Medulla oblongata (tissue), 1 donor: ENCODE measurements at regions not wholly inside any gene's neighbourhood (a gene's known extent, or its start where the extent isn't known, plus 50 kb on each side); places are given as distances from the start of the nearest gene placed in this dataset.
A peak's percentile ranks its signal among the peaks of the same experiment; 100 is the strongest.

Experiments
- DNase-seq: peaks from one replicate; pipeline ENCODE4 v3.0.0-alpha.2; 2015; ENCODE audit errors: extremely low spot score

- no peak for DNase-seq
Measured at GRCh38 chr14:54127526-54127925, 170.9 kb upstream of the BMP4 start.

DNA sequence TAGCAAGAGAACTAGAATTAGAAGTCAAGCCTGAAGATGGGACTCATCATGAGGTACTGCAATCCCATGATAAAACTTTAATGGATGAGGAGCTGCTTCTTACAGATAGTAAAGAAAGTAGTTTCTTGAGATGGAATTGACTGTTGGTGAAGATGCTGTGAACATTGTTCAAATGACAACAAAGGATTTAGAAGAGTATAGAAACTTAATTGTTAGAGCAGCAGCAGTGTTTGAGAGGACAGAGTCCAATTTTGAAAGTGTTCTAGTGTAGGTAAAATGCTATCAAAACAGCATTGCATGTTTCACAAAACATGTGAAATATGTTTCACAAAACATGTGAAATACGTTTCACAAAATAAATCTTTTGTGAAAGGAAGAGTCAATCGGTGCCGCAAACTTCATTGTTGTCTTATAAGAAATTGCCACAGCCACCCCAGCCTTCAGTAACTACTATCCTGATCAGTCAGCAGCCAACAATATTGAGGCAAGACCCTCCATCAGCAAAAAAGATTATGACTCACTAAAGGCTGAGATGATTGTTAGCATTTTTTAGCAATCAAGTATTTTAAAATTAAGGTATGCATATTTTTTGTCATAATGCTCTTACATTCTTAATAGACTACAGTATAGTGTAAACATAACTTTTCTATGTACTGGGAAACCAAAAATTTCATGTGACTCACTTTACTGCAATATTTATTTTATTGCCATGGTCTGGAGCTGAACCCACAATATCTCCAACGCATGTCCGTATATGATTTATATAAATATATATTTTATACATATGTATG is 173.4 kb upstream of the BMP4 start:
- no peak for DNase-seq

DNA sequence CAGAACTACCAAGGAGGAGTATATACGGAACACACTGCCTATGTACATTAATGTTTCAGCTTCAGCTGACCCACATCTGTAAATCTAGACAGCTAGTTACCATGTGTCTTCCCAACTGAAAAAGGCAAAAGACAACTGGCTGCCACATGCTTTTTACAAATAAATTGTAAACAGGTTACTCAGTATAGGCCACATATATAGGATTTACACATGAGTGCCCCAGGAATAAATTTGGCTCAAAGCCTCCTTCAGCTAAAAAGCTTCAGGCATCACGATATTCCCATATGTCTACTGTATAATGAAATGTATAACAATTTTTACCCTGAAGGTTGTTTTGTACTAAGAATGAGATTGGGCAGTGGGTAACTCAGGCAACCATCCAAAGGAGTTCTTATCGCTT is 175.9 kb upstream of the BMP4 start:
- DNase-seq, result no peak

DNA sequence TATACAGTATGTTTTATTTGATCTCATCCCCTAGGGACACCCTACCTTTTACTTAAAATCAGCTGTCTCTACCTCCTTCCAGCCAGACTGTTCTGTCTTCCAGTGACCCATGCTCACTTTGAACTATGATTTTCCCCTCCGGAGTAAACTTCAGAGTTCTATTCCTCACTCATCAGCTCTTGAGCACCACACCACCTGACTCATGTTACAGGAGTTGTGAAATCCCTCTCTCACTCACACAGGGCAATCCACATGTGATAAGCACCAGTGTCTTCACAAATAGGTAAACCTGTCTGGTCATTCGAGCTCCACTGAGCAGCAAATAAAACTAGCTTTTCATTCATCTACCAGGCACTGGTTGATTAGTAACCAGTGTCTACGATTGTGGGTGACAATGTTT is 177.3 kb upstream of the BMP4 start:
- DNase-seq, result no peak

- no peak for DNase-seq
Measured at GRCh38 chr14:54135804-54136280, 179.2 kb upstream of the BMP4 start.

DNA sequence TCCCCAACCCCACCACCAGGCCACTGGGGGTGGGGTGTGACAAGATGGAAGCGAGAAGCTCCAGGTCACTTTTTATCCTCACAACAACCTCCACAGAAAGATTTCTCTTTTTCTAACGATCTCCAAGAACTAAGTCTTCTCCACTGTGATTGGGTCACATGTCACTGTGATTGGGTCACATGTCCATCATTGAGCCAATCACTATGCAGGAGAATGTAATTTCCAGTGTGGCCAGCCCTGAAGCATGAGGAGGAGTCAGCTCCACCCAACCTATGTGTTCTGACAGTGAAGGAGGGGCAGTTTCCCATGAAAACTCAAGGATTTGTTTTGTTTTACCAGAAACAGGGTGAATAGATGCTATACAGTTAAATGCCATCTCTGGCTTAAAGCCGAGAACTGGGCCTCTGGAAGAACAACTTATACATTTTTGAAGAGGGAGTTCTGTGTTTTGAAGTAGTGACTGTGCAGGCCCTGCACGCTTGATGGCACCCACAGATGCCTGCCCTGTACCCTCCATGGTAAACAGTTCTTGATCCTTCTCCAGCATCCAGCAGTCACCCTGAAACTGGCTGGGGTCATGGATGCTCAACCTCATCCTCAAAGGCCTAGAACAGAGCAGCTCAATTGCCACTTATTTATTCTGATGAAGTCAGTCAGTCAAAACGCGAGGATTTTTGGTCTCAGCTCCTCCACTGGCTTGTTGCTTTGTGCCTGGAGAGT is 180.4 kb upstream of the BMP4 start:
- no peak for DNase-seq

DNA sequence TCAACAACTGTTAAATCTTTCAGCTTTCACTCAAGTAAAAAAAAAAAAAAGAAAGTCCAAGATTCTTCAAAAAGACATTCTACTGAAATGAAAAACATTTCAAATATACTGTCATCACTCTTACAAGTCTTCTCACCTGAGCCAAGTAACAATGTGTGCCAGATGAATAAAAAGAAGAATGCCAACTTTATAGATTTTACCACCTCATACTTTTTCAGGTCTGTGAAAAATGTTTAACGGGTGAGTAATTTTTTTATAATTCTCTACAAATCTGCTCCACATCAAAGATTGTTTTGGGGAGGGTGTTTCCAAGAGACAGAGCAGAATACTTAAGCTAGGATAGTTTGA is 181.0 kb upstream of the BMP4 start:
- no peak for DNase-seq

GRCh38 chr14:54138024-54138353 is 181.4 kb upstream of the BMP4 start:
- no peak for DNase-seq

- no peak for DNase-seq
Measured at GRCh38 chr14:54138354-54139038, 181.9 kb upstream of the BMP4 start.

DNA sequence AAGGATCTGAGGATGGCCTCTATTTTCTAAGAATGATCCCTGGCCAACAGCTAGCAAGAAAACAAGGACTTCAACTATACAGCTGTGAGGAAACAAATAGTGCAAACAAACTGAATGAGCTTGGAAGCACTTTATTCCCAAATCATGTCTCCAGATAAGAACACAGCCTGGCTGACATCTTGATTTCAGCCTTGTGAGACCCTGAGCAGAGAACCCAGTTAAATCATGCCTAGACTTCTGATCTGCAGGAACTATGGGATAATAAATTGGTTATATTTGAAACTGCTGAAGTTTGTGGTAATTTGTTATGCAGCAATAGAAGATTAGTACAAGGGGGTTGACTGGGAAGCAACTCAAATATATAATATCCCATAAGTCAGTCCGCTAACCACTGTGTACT is 183.9 kb upstream of the BMP4 start:
- DNase-seq, result no peak

- no peak for DNase-seq
Measured at GRCh38 chr14:54146601-54147000, 190.0 kb upstream of the BMP4 start.

DNA sequence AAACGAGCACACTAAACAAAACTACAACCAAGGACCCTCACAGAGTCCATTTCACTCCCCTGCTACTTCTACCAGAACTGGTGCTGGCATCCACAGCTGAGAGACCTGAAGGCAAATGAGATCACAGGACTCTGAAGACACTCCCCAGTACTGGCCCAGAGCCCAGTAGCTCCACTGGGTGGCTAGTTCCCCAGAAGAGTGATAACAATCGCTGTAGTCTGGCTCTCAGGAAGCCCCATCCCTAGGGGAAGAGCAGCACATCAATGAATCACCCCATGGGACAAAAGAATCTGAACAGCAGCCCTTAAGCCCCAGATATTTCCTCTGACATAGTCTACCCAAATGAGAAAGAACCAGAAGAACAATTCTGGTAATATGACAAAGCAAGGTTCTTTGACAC is 190.7 kb upstream of the BMP4 start:
- no peak for DNase-seq

GRCh38 chr14:54147758-54148157 is 191.1 kb upstream of the BMP4 start:
- no peak for DNase-seq

DNA sequence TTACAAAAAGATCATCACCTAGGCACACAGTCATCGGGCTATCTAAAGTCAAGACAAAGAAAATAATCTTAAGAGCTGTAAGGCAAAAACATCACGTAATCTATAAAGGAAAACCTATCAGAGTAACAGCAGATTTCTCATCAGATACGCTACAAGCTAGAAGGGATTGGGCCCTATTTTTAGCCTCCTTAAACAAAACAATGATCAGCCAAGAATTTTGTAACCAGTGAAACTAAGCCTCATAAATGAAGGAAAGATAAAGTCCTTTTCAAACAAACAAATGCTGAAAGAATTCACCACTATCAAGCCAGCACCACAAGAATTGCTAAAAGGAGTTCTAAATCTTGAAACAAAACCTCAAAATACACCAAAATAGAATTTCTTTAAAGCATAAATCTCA is 191.6 kb upstream of the BMP4 start:
- no peak for DNase-seq

DNA sequence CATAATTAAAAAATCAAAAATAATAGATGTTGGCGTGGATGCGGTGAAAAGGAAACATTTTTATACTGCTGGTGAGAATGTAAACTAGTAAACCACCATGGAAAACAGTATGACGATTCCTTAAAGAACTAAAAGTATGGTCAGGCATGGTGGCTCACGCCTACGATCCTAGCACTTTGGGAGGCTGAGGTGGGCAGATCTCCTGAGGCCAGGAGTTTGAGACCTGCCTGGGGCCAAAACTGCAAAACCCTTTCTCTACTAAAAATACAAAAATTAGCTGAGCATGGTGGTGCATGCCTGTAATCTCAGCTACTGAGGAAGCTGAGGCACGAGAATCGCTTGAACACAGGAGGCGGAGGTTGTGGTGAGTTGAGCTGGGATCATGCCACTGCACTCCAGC is 195.7 kb upstream of the BMP4 start:
- no peak for DNase-seq

GRCh38 chr14:54166049-54166950 is 209.7 kb upstream of the BMP4 start:
- DNase-seq, result peak; percentile 58

GRCh38 chr14:54168489-54168888 is 211.9 kb upstream of the BMP4 start:
- DNase-seq, result no peak

- DNase-seq, result no peak
Measured at GRCh38 chr14:54169254-54169924, 212.8 kb upstream of the BMP4 start.

DNA sequence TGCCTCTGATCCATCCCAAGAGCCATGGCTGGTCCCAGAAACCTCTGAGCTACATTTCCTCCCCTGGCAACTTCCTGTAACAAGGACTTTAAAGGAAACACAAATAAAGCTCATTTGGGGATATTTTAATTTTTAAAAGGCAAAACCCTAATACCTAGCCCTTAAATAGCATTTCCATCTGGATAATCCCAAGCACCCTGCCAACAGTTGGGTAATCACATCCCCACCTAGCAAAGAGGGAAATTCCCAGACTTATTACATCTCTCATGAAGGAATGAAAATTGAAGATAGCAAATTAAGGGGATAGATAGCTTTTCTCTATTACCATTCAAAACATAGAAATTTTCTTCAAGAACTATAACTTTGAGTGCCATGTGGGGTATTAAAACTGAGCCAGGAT is 213.7 kb upstream of the BMP4 start:
- no peak for DNase-seq

GRCh38 chr14:54172114-54172513 is 215.5 kb upstream of the BMP4 start:
- no peak for DNase-seq

- no peak for DNase-seq
Measured at GRCh38 chr14:54172562-54172961, 215.9 kb upstream of the BMP4 start.
